C4-2B (cell line): ENCODE measurements at regions not wholly inside any gene's neighbourhood (a gene's known extent, or its start where the extent isn't known, plus 50 kb on each side); places are given as distances from the start of the nearest gene placed in this dataset.

ENCODE experiments used
- CTCF ChIP-seq: fragments of 450-650 bp; conservative IDR thresholded peaks from 2 replicates; pipeline ENCODE4 v1.5.1; 2017; ENCODE audit warnings: mild to moderate bottlenecking
- ZFX ChIP-seq: fragments of 450-650 bp; IDR thresholded peaks from 2 replicates; pipeline ENCODE4 v1.6.1; 2017

GRCh38 chr15:39508536-39508935, 72.3 kb upstream of the THBS1 start:
- no peak for TF ChIP-seq CTCF
- TF ChIP-seq ZFX = no peak
